ENCODE measurements at regions not wholly inside any gene's neighbourhood (a gene's known extent, or its start where the extent isn't known, plus 50 kb on each side); places are given as distances from the start of the nearest gene placed in this dataset.
A peak's percentile ranks its signal among the peaks of the same experiment; 100 is the strongest.
"Not testable (repeated sequence)": the region's sequence is repeated elsewhere in the genome, so short reads cannot be mapped to it uniquely, and the experiment has no call there.

DNA sequence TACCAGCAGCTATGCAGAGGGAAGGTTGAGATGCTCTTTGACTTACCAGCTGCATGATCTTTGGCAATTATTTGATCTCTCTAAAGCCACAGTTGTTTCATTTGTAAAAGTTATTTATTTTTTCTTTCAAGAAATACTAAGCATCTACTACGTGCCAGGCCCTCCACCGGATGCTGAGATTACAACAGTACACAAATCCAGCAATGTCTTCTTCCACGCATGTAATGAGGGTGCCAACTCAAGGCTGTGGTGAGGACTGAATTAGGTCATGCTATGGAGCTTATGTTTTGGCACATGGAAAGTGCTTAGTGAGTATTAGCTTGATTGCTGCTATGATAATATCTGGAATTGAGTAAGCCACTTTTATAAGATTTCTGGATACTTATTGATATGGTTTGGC lies 358.2 kb downstream of the IRS2 start:
- no peak for DNase-seq

DNA sequence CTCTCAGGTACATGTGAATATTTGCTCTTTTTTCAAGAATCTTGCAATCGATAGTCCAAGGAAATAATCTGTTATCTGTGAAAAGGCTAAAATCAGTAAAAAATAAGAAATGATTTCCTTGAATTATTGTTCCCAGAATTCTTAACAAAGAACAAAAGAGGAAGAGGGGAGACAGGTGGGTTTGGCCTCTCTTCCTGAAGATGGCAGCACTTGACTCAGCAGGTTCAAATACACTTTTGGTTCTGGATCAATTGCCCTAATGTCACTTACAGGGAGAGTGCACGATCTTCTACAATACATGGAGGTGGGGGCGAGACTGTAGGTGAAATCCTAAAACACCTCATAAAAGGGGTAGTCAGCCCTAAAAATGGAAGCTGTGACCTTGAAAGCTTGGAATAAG lies 358.7 kb downstream of the IRS2 start:
- DNase-seq, result no peak

DNA sequence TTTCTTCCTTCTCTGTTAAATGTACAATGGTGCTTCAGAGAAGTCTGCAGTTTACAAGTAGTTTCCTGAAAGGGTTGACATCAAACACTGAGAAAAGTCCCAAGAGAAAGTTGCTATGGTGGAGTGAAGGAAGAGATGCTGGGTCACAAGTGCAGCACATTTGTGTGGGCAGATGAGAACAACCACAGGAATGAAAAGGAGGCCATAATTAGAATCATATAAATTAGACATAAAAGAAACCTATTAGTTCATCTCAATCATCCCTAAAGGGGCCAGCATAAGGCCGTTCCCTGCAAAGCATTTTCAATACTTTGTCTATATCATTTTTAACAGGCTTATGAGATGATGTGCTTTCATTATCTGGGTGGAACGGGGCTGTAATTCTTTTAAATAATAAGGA lies 359.2 kb downstream of the IRS2 start:
- no peak for DNase-seq

GRCh38 chr13:109426690-109426990 lies 359.7 kb downstream of the IRS2 start:
- no peak for DNase-seq

GRCh38 chr13:109425821-109426689 lies 360.3 kb downstream of the IRS2 start:
- DNase-seq, result no peak

GRCh38 chr13:109422161-109422560 lies 364.2 kb downstream of the IRS2 start:
- no peak for DNase-seq

DNA sequence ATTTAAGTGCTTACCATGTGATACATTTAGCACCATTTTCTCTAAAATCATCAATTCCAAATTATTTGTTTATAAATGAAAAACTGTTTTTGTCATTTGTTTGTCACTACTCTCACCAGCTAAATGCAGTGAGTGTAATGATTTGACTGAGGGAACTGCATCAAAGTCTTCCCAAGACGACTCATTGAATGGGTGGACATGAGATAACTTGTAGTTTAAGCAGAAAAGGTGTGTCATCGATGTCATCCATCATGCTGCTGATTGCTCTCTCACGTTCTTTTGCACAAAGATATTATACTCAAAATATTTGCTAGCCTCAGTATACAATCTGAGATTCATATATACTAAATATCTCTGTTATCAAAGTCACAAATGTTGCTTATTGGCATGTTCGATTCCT lies 366.5 kb downstream of the IRS2 start:
- no peak for DNase-seq

GRCh38 chr13:109418111-109418510 lies 368.3 kb downstream of the IRS2 start:
- no peak for DNase-seq

- no peak for DNase-seq
Observed at GRCh38 chr13:109416001-109416400, 370.4 kb downstream of the IRS2 start.

DNA sequence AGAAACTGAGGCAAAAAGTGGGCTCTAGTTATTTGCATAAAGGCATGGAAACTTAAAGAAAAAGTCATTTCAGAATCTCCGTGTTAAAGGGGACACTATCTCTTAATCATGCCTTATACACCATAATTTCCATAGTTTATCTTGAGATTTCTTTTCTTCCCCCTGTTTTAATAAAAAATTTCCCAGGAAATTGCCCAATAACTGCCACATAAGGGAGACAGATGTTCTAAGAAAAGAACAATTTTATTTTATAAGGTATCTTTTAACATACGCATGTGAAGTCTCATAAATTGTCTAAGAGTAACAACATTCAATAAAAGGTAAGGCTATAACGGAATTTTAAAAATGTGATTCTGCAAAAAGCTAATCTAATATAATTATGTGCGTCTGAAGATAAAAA lies 371.3 kb downstream of the IRS2 start:
- no peak for DNase-seq

DNA sequence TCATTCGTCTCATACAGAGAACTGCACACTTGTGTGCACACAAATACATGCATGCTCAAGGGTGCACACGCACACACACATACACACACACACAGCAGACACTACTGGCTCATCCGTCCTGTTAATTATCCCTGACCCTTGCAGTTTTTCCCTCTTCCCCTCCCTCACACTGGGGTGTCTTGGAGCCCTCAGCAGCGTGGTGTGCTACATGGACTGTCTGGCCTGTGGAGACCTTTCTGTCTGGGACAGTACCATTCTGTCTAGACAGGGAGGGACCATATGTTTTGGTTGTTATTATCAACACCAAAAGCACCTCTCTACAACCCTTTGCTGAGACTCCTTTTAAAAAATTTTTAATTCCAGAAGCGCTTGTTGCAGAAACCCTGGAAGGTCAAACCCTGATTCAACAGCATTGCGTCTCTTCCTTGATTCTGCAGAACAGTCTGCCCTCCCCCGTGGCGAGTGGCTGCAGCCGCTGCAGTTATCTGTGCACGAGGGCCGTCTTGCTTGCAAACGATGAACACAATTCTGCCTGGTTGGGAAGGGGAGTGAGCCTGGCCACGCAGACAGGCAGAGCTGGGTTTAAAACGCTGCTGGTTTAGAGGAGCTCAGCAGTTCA lies 374.0 kb downstream of the IRS2 start:
- peak; percentile 74 to 84 for DNase-seq

GRCh38 chr13:109410868-109411267 lies 375.5 kb downstream of the IRS2 start:
- no peak for DNase-seq

- DNase-seq, result no peak
Observed at GRCh38 chr13:109408591-109409382, 377.6 kb downstream of the IRS2 start.

GRCh38 chr13:109406376-109406992 lies 379.9 kb downstream of the IRS2 start:
- no peak for DNase-seq

- peak; percentile 83 to 90 for DNase-seq
Observed at GRCh38 chr13:109403012-109403421, 383.4 kb downstream of the IRS2 start.

DNA sequence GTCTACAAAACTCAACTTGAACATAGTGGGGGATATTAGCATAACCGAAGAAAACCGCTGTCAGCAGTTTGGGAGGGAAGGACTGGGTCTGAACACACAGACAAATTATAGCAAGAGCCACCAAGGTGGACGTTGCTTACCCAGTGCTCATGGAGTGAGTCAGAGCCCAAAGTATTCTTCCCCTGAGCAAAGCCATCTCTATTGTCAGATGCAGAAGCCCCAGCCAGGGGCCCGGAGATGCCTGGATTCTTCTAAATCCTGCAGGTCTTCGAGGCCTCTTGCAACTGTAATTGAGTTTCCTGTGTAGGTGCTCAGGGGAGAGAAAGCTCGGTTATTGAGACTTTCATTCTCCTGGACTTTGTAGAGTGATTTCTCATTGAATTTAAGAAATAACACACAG lies 384.5 kb downstream of the IRS2 start:
- DNase-seq, result no peak

DNA sequence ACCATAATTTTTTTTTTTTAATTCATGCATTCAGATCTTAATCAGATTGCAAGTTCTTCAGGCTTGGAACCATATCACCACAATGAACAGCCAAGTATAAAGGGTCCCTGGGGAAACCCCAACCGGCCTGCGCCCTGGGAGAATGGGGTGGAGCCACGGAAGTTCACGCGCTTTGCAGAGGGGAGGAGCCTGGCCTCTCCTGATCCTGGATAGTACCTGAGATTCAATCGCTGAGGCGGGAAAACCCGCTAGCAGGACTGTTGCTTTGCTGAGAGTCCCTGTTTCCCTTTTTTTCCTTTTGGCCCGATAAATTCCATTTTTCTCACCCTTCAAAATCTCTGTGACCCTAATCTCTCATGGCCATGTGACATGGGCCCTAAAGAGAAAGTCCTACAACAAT lies 385.1 kb downstream of the IRS2 start:
- no peak for DNase-seq

DNA sequence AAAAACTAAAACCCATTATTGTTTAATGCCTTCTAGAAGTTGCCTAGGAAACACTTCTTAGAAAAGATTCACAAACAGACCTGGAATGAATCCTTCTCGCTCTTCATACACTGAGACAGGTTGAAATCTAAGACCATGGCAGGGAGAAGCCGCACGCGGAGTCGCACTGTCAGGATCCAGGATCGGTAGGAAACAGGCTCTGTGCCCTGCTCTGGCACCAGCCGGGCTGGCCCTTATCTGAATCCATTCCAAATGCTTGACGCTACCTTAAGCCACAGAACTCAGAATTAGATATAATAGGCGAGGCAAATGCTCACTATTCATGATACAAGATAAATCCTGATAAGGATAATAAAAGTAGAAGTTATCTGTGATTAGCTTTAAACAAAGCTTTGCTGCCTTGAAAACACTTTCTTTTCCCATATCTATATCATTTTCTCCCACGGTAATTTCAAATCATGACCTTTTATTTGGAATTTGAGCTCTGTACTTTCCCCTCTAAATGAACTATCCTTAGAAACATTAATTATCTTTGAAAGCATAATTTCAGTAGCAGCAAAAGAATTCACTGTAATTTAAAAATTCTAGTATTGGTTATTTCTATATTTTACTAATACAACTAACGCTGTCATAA lies 385.6 kb downstream of the IRS2 start:
- no peak for DNase-seq

GRCh38 chr13:109400209-109400608 lies 386.2 kb downstream of the IRS2 start:
- DNase-seq, result no peak

DNA sequence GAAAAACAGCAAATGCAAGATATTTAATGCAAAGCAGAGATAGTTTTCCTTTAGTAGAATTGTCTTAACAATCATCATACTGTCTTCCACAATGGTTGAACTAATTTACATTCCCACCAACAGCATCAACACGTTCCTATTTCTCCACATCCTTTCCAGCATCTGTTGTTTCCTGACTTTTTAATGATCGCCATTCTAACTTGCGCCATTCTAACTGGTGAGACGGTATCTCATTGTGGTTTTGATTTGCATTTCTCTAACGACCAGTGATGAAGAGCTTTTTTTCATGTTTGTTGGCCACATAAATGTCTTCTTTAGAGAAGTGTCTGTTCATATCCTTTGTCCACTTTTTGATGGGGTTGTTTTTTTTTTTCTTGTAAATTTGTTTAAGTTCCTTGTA lies 388.3 kb downstream of the IRS2 start:
- not testable (repeated sequence) for DNase-seq

DNA sequence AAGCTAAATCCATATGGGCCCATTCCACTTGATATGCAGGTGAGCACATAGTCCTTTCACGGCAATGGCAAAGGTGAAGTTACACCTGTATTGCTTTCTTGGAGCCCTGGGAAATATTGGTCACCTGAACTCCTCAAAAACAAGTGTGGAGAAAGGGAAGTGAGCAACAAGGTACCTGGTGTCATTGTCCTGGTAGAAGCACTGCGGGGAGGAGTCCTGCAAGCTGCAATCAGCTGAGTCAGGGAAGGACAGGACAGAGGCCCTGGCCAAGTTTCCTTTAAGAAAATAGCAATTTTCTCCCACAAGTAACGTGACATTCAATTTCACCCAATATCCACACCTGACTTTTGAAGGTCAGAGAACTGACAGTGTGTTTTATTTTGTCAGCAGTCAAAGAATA lies 389.1 kb downstream of the IRS2 start:
- DNase-seq, result no peak

GRCh38 chr13:109396266-109396665 lies 390.1 kb downstream of the IRS2 start:
- DNase-seq, result no peak

- DNase-seq, result no peak
Observed at GRCh38 chr13:109395014-109395413, 391.4 kb downstream of the IRS2 start.
